Stimulated activated CD8-positive, alpha-beta memory T cell treated with anti-CD3 and anti-CD28 coated beads, Interleukin-4, amount 100 ng/mL, for 48 hours (primary cell): ENCODE measurements at regions not wholly inside any gene's neighbourhood (a gene's known extent, or its start where the extent isn't known, plus 50 kb on each side); places are given as distances from the start of the nearest gene placed in this dataset.

ENCODE experiments used
- DNase-seq: peaks from one replicate; pipeline ENCODE4 v3.0.0-alpha.2; 2020

GRCh38 chr16:87246269-87247065 lies 70.7 kb downstream of the C16orf95 start:
- DNase-seq, result no peak

GRCh38 chr16:87248714-87249113 lies 68.5 kb downstream of the C16orf95 start:
- no peak for DNase-seq

DNA sequence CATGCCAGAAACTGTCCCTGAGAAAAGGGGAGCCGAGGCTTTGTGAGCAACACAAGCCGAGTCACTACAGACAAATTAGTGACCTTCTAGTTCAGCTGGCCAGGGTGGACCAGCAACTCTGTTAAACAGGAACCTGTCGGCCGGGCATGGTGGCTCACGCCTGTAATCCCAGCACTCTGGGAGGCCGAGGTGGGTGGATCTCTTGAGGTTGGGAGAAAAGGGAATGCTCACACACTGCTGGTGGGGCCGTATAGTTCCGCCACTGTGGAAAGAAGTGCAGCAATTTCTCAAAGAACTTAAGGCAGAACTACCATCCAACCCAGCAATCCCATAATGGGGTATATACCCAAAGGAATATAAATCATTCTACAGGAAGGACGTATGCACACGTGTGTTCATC lies 67.8 kb downstream of the C16orf95 start:
- no peak for DNase-seq

DNA sequence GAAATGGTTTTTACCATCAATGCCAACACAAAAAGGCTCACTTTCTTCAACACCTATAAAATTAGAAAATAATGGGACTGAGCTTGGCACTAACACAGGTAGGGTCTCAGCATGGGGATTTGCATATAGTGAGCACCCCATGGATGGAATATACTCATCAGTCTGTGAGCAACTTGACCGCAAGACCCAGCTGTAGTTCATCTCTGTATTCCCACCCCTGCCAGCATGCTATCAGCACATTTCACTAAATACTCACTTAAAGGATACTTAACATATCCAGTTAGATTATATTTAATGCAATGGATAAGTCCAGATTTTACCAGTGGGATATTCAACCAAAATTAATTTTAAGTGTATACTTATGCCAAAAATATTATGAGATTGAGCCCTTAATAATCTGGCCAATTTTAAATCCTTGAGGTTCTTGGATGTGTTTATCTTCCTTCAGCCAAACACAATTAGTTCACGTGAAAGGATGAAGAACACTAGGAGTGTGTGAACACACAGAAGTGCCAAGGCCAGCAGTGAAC lies 66.7 kb downstream of the C16orf95 start:
- no peak for DNase-seq

DNA sequence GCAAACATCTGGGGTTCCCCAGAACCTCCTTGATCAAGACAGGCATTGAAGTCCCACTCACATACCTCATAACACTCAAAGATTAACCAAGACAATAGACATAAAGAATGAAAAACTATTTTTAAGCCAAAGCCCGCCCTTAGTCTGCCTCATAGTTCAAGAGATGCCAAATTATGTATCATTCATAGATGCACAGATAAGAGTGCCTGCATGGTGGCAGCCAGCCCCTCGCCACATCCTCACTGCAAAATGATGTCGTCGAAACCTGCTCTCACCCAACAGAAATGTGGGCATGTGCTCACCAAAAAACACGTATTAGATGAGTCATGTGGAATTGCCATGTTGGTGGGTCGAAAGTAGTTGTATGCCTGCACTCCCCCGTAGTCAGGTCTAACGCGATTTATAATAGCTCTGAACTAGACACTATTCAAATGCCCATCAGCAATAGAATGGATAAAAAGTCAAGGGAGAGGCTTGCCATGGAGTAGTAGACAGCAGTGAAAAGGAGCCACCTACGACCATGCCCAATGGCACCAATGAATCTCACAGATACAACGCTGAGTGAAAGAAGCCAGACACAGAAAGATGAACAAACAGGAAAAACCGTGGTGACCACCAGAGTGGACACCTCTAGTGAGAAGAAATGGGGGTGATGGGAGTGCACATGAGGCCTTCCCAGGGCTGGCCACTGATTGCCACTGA lies 64.8 kb downstream of the C16orf95 start:
- no peak for DNase-seq
